B cell (primary cell): ENCODE measurements at regions not wholly inside any gene's neighbourhood (a gene's known extent, or its start where the extent isn't known, plus 50 kb on each side); places are given as distances from the start of the nearest gene placed in this dataset.

Source experiments
- ATAC-seq: fragments of 200-7000 bp; cut with Tn5 transposase; one replicate; pipeline ENCODE4 v1.10.0; 2021; ENCODE audit warnings: low read depth, mild to moderate bottlenecking, moderate number of reproducible peaks, moderate library complexity
- CTCF ChIA-PET: fragments of 350-600 bp; sonication (Branson Sonifier 250); formaldehyde crosslinking; loops from one replicate; lab custom pipeline; 2021; ENCODE audit warnings: antibody characterized with exemption, inconsistent platforms; lab: Charles Lee
- POLR2A ChIA-PET: fragments of 350-600 bp; sonication (Branson Sonifier 250); formaldehyde crosslinking; loops from one replicate; lab custom pipeline; 2021; ENCODE audit warnings: antibody characterized with exemption; lab: Charles Lee
- DNase-seq: peaks from one replicate; pipeline ENCODE4 v3.0.0; 2013
- H2AFZ ChIP-seq: 2 replicates; pipeline ENCODE4 v1.6.1; 2012; ENCODE audit warnings: mild to moderate bottlenecking, low read depth, low read length; ENCODE audit not compliant: insufficient read depth, poor library complexity, severe bottlenecking
- H3K27ac ChIP-seq, 2 donors: 1 replicate in 1 of 2; 2 replicates in 1 of 2; pipeline ENCODE4 v1.5.1; 2012 to 2013; ENCODE audit warnings: low read length in 2 of 2, mild to moderate bottlenecking in 2 of 2, moderate library complexity in 1 of 2
- H3K27me3 ChIP-seq, 4 experiments: fragments of 200-600 bp in 1 of 4; sonication (generic) in 1 of 4; replicated peaks in 1 of 4; 1 replicate in 2 of 4; 2 replicates in 2 of 4; pipeline versions ENCODE4 v1.6.1 to v1.7.0; 2013 to 2016; ENCODE audit warnings: low read length in 3 of 4, mild to moderate bottlenecking in 2 of 4, mixed read lengths in 1 of 4, moderate library complexity in 1 of 4; ENCODE audit not compliant: insufficient read depth in 4 of 4, control insufficient read depth in 3 of 4; ENCODE audit errors: control extremely low read depth in 1 of 4
- H3K36me3 ChIP-seq, 2 experiments: replicated peaks in 1 of 2; 1 replicate in 1 of 2; 2 replicates in 1 of 2; pipeline versions ENCODE4 v1.6.1 to v1.7.1; 2013; ENCODE audit warnings: low read length in 1 of 2; ENCODE audit not compliant: insufficient read depth in 2 of 2, control insufficient read depth in 1 of 2; ENCODE audit errors: control extremely low read depth in 1 of 2, extremely low read depth in 1 of 2
- H3K4me1 ChIP-seq, 2 donors: fragments of 200-600 bp in 1 of 2; sonication (generic) in 1 of 2; 1 replicate in 1 of 2; 2 replicates in 1 of 2; pipeline versions ENCODE4 v1.5.1 to v1.6.1; 2013 to 2017; ENCODE audit warnings: low read length in 2 of 2; ENCODE audit not compliant: control insufficient read depth in 2 of 2, insufficient read depth in 2 of 2
- H3K4me2 ChIP-seq: replicated peaks from 2 replicates; pipeline ENCODE3; 2012; ENCODE audit warnings: mild to moderate bottlenecking, low read depth, low read length; ENCODE audit not compliant: poor library complexity, severe bottlenecking
- H3K4me3 ChIP-seq, 5 experiments: fragments of 200-600 bp in 1 of 5; sonication (generic) in 1 of 5; 1 replicate in 3 of 5; 2 replicates in 2 of 5; pipeline versions ENCODE4 v1.5.1 to v1.7.0; 2011 to 2016; ENCODE audit warnings: low read length in 4 of 5, mild to moderate bottlenecking in 4 of 5, low read depth in 2 of 5, control low read depth in 1 of 5, moderate library complexity in 1 of 5; ENCODE audit not compliant: insufficient read depth in 1 of 5; ENCODE audit errors: control extremely low read depth in 1 of 5, extremely low read depth in 1 of 5
- H3K79me2 ChIP-seq: fragments of 200-600 bp; sonication (generic); one replicate; pipeline ENCODE4 v1.6.0; 2016; ENCODE audit warnings: low read length; ENCODE audit not compliant: control insufficient read depth, insufficient read depth
- H3K9ac ChIP-seq: fragments of 200-600 bp; sonication (generic); 2 replicates; pipeline ENCODE4 v1.6.1; 2017; ENCODE audit warnings: mild to moderate bottlenecking, low read length, moderate library complexity
- H3K9me3 ChIP-seq, 3 donors: one replicate each; pipeline versions ENCODE4 v1.6.1 to v1.7.1; 2013; ENCODE audit warnings: low read length in 2 of 3; ENCODE audit not compliant: control insufficient read depth in 2 of 3, insufficient read depth in 1 of 3; ENCODE audit errors: control extremely low read depth in 1 of 3
- H4K20me1 ChIP-seq: 2 replicates; pipeline ENCODE4 v1.6.0; 2012; ENCODE audit warnings: mild to moderate bottlenecking, low read length; ENCODE audit not compliant: insufficient read depth, control insufficient read depth, poor library complexity, severe bottlenecking
- H3K27ac Mint-ChIP-seq: one replicate; pipeline ENCODE4 v1.8.0; 2021; ENCODE audit warnings: mixed read lengths
- H3K27me3 Mint-ChIP-seq: one replicate; pipeline ENCODE4 v1.8.0; 2021; ENCODE audit warnings: mixed read lengths
- H3K4me1 Mint-ChIP-seq: one replicate; pipeline ENCODE4 v1.8.0; 2021; ENCODE audit warnings: mixed read lengths
- H3K4me3 Mint-ChIP-seq: one replicate; pipeline ENCODE4 v1.8.0; 2021; ENCODE audit warnings: mixed read lengths
- H3K9me3 Mint-ChIP-seq: one replicate; pipeline ENCODE4 v1.8.0; 2022; ENCODE audit warnings: mixed read lengths; ENCODE audit not compliant: insufficient read depth
- EZH2 ChIP-seq: IDR thresholded peaks from 2 replicates; pipeline ENCODE4 v1.6.1; 2012; ENCODE audit warnings: borderline replicate concordance, low read depth, mild to moderate bottlenecking, moderate library complexity, low read length; ENCODE audit not compliant: insufficient read depth, poor library complexity, severe bottlenecking
- WGBS: methylation state at CpG from one replicate; pipeline ENCODE4 v1.1.5; 2013; ENCODE audit warnings: missing lambda C conversion rate; ENCODE audit not compliant: insufficient coverage; 5-methylcytosine and 5-hydroxymethylcytosine counted together
- intact Hi-C: fragments of 100-400 bp; cut with micrococcal nuclease; formaldehyde crosslinking; loops from one replicate; pipeline ENCODE4 v1.10.0; 2022
- TF ChIP-seq, protein P1 (sequence below): fragments of 200-600 bp; IDR thresholded peaks from one replicate; pipeline ENCODE4 v1.8.0; 2022; ENCODE audit warnings: antibody characterized with exemption, mild to moderate bottlenecking

- POLR2A ChIA-PET: no interaction called here
- Histone ChIP-seq H3K9ac (no peak overlapping the region), H3K79me2 (no peaks in the 10 kb centered on the region), H3K27me3 (no peaks in the 10 kb centered on the region), H2AFZ (no peak overlapping the region), H3K27ac (no peak overlapping the region), H3K36me3 (no peaks in the 10 kb centered on the region), H3K4me1 (no peaks in the 10 kb centered on the region), H3K4me3 (no peak overlapping the region), H3K9me3 (no peaks in the 10 kb centered on the region), H4K20me1 (no peaks in the 10 kb centered on the region), H3K4me2 (no peak overlapping the region)
- Mint-ChIP-seq H3K9me3 (no peaks in the 10 kb centered on the region), H3K27ac (no peak overlapping the region), H3K4me3 (no peak overlapping the region), H3K27me3 (no peaks in the 10 kb centered on the region), H3K4me1 (peaks cover 2% of the 10 kb centered on the region)
- WGBS: no CpG with 5 or more reads among the region's 2 CpGs
- ATAC-seq: no peak
- TF ChIP-seq, protein P1, sequence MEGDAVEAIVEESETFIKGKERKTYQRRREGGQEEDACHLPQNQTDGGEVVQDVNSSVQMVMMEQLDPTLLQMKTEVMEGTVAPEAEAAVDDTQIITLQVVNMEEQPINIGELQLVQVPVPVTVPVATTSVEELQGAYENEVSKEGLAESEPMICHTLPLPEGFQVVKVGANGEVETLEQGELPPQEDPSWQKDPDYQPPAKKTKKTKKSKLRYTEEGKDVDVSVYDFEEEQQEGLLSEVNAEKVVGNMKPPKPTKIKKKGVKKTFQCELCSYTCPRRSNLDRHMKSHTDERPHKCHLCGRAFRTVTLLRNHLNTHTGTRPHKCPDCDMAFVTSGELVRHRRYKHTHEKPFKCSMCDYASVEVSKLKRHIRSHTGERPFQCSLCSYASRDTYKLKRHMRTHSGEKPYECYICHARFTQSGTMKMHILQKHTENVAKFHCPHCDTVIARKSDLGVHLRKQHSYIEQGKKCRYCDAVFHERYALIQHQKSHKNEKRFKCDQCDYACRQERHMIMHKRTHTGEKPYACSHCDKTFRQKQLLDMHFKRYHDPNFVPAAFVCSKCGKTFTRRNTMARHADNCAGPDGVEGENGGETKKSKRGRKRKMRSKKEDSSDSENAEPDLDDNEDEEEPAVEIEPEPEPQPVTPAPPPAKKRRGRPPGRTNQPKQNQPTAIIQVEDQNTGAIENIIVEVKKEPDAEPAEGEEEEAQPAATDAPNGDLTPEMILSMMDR: no peak
- no peak for TF ChIP-seq EZH2
- CTCF ChIA-PET: no interaction called here
- DNase-seq: no peak
- intact Hi-C loops: no loop called here
Measured at GRCh38 chr9:8206720-8207119, 407.1 kb upstream of the DMAC1 start.

GRCh38 chr9:8205576-8205975, 406.0 kb upstream of the DMAC1 start:
- H2AFZ ChIP-seq: no peak overlapping the region
- no peaks in the 10 kb centered on the region for H3K4me1 ChIP-seq
- Mint-ChIP-seq H3K9me3 (no peaks in the 10 kb centered on the region), H3K27me3 (no peaks in the 10 kb centered on the region), H3K4me1 (peaks cover 2% of the 10 kb centered on the region), H3K27ac (no peak overlapping the region), H3K4me3 (no peak overlapping the region)
- no peak overlapping the region for H3K4me3 ChIP-seq
- no peak overlapping the region for H3K27ac ChIP-seq
- no peaks in the 10 kb centered on the region for H3K9me3 ChIP-seq
- ChIA-PET CTCF (no interaction called here), POLR2A (no interaction called here)
- H3K36me3 ChIP-seq: no peaks in the 10 kb centered on the region
- no peak for ATAC-seq
- no peak overlapping the region for H3K9ac ChIP-seq
- H3K27me3 ChIP-seq: no peaks in the 10 kb centered on the region
- no peaks in the 10 kb centered on the region for H3K79me2 ChIP-seq
- no peak for TF ChIP-seq EZH2
- TF ChIP-seq, protein P1: no peak
- no peaks in the 10 kb centered on the region for H4K20me1 ChIP-seq
- intact Hi-C loops: no loop called here
- no peak for DNase-seq
- no peak overlapping the region for H3K4me2 ChIP-seq
